Small intestine (tissue), 7 donors: ENCODE measurements at regions not wholly inside any gene's neighbourhood (a gene's known extent, or its start where the extent isn't known, plus 50 kb on each side); places are given as distances from the start of the nearest gene placed in this dataset.

Source experiments
- DNase-seq, 2 donors: peaks; one replicate each; pipeline versions ENCODE4 v3.0.0 to v3.0.0-alpha.2; 2013
- FAIRE-seq: peaks from 2 replicates; lab custom pipeline; 2012; peaks lifted over from hg19 to GRCh38; lab: Jason Lieb, UNC
- H3K27ac ChIP-seq, 3 donors: one replicate each; pipeline ENCODE4 v1.5.1; 2013; ENCODE audit warnings: low read length in 2 of 3, mild to moderate bottlenecking in 2 of 3, control low read depth in 1 of 3, inconsistent platforms in 1 of 3, low read depth in 1 of 3, moderate library complexity in 1 of 3
- H3K27me3 ChIP-seq, 3 donors: one replicate each; pipeline ENCODE4 v1.6.1; 2013; ENCODE audit warnings: low read length in 3 of 3, inconsistent platforms in 1 of 3; ENCODE audit not compliant: control insufficient read depth in 3 of 3, insufficient read depth in 3 of 3
- H3K36me3 ChIP-seq, 3 donors: one replicate each; pipeline ENCODE4 v1.6.1; 2013; ENCODE audit warnings: low read length in 3 of 3, inconsistent platforms in 1 of 3, low read depth in 1 of 3, mild to moderate bottlenecking in 1 of 3, moderate library complexity in 1 of 3; ENCODE audit not compliant: control insufficient read depth in 3 of 3, insufficient read depth in 2 of 3
- H3K4me1 ChIP-seq, 3 donors: one replicate each; pipeline ENCODE4 v1.6.1; 2013; ENCODE audit warnings: low read length in 2 of 3, inconsistent platforms in 1 of 3, low read depth in 1 of 3, mild to moderate bottlenecking in 1 of 3, moderate library complexity in 1 of 3; ENCODE audit not compliant: control insufficient read depth in 3 of 3, insufficient read depth in 2 of 3
- H3K4me3 ChIP-seq, 3 donors: one replicate each; pipeline ENCODE4 v1.5.1; 2013; ENCODE audit warnings: low read length in 3 of 3, control low read depth in 1 of 3, inconsistent platforms in 1 of 3, low read depth in 1 of 3, mild to moderate bottlenecking in 1 of 3, moderate library complexity in 1 of 3
- H3K9me3 ChIP-seq, 2 donors: one replicate each; pipeline ENCODE4 v1.6.1; 2013; ENCODE audit warnings: low read depth in 1 of 2, low read length in 1 of 2; ENCODE audit not compliant: control insufficient read depth in 2 of 2, insufficient read depth in 1 of 2
- WGBS, 3 donors: extraction: QIAGEN DNeasy Blood & Tissue Kit; methylation state at CpG; one replicate each; pipeline ENCODE4 v1.1.7; 2013; 5-methylcytosine and 5-hydroxymethylcytosine counted together
- donor health status: healthy with polysubstance abuse.
- donor health status: control.
- donor health status: control.
- donor health status: Bipolar disorder and iron deficiency.
- donor health status: healthy.

DNA sequence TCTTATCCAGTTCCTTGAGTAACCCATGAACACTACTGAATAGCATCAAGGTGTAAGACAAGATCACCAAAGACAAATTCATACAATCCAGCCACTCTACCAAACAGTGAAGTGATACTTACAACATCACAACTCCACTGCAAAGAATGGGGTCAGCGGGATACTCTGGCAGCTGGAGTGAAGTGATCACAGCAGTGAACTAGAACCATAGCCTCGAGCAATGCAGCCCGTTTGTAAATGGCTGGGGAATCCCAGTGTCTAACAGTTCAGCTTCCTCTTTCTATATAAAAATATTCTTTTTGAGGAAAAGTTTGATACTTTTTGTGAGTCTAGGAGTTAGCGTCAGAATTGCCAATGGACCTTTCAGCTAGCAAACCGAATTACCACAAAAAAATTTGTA lies 515.2 kb downstream of the ZNF608 start:
- Histone ChIP-seq H3K4me3 (no peak overlapping the region), H3K27me3 (no peaks in the 10 kb centered on the region), H3K36me3 (no peaks in the 10 kb centered on the region), H3K27ac (no peak overlapping the region), H3K4me1 (peaks cover 0 to 11% (median 0%) of the 10 kb centered on the region in 3 donors), H3K9me3 (peaks cover 0 to 3% of the 10 kb centered on the region in 2 donors)
- DNase-seq (no peak), FAIRE-seq (no peak)
- WGBS, 3 donors: 82 to 91% (median 87%) methylated on average over 5 of the region's 5 CpGs

DNA sequence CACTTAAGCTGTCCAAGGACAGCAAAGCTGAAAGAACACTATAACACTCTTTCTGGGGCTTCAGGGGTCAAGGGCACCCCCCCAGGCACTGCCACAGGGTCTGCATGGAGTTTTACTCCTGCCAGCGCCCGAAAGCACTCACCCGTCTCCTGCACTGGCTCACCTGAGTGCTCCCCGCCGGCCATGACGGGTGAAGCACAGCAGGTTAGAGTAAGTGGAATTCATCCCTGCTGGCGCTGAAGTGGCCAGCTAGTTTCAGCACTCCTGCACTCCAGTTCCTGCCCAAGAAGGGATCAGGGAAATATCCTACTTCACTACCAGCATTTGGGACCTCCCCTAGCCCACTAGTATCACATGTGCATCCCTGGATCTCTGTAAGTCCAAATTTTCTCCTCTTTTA lies 516.0 kb downstream of the ZNF608 start:
- H3K27ac ChIP-seq: no peak overlapping the region
- peaks cover 0 to 3% of the 10 kb centered on the region in 2 donors for H3K9me3 ChIP-seq
- H3K4me3 ChIP-seq: no peak overlapping the region
- H3K27me3 ChIP-seq: no peaks in the 10 kb centered on the region
- 84 to 97% (median 96%) methylated on average over 7 of the region's 7 CpGs for WGBS, 3 donors
- FAIRE-seq (no peak), DNase-seq (no peak)
- H3K4me1 ChIP-seq: peaks cover 0 to 11% (median 0%) of the 10 kb centered on the region in 3 donors
- H3K36me3 ChIP-seq: no peaks in the 10 kb centered on the region

DNA sequence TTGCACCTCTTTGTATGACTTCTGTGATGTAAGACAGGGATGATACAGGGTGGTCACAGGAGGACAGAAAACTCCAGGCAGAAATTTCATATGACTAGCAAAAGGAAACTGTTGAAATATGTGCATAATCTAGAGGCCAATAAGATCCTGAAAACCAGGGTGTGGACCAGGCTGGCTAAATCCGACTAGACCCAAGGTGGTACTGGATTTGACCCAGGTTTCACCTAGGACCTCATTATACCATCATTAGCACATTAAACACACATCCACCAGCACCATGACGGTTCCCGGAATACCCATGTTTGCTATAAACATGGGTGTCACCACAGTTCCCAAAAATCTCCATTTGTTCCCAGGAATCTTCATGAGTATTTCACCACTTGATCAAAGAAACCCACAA lies 517.1 kb downstream of the ZNF608 start:
- FAIRE-seq: no peak

DNA sequence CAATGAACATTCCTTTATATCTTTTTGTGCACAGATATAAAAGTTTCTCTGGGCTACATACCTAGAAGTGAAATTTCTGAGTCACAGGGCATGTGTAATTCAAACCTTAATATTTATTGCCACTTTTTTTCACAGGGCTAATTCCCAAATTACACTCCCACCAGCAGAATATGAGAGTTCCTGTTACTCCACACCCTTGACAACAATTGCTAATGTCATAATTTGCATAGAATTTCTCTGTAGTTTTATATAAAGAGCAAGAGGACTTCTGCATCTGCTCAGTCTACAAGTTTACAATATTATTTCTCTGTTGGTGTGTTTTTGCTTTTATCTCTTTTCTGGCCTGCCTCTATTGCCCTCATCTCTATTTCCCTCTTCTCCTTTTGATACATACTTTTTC lies 518.5 kb downstream of the ZNF608 start:
- H3K27ac ChIP-seq: no peak overlapping the region
- FAIRE-seq (no peak), DNase-seq (no peak)
- no peaks in the 10 kb centered on the region for H3K36me3 ChIP-seq
- H3K27me3 ChIP-seq: no peaks in the 10 kb centered on the region
- peaks cover 0 to 3% of the 10 kb centered on the region in 2 donors for H3K9me3 ChIP-seq
- H3K4me1 ChIP-seq: peaks cover 0 to 11% (median 0%) of the 10 kb centered on the region in 3 donors
- no peak overlapping the region for H3K4me3 ChIP-seq

More for the DNA sequence above, 517.1 kb downstream of the ZNF608 start:
- H3K27me3 ChIP-seq: no peaks in the 10 kb centered on the region
- peaks cover 0 to 11% (median 0%) of the 10 kb centered on the region in 3 donors for H3K4me1 ChIP-seq
- no peak overlapping the region for H3K4me3 ChIP-seq
- 91 to 100% (median 95%) methylated on average over 3 of the region's 3 CpGs for WGBS, 3 donors
- no peak for DNase-seq
- H3K27ac ChIP-seq: no peak overlapping the region
- H3K36me3 ChIP-seq: no peaks in the 10 kb centered on the region
- peaks cover 0 to 3% of the 10 kb centered on the region in 2 donors for H3K9me3 ChIP-seq

DNA sequence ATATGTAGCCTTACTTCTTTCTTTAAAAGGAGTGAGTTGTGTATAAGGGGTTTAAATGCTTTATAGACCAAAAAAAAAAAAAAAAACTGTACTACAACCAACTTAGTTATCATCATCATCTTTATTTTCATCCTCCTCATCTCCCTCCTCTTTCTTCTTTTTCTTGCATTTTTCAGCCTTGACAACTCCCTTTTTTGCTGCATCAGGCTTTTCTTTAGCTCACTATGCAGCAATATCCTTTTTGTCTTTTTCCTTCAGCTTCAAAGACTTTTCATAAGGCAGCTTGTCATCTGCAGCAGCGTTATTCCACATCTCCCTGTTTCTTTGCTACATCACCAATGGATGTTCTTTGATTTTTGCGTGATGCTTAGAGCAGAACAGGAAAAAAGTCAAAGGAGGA lies 526.0 kb downstream of the ZNF608 start:
- WGBS, 3 donors: 70 to 93% (median 92%) methylated on average over 2 of the region's 2 CpGs
- DNase-seq: no peak
- no peak for FAIRE-seq
- no peaks in the 10 kb centered on the region for H3K36me3 ChIP-seq
- no peak overlapping the region for H3K27ac ChIP-seq
- H3K9me3 ChIP-seq: no peaks in the 10 kb centered on the region
- no peak overlapping the region for H3K4me3 ChIP-seq
- H3K27me3 ChIP-seq: no peaks in the 10 kb centered on the region
- no peaks in the 10 kb centered on the region for H3K4me1 ChIP-seq

DNA sequence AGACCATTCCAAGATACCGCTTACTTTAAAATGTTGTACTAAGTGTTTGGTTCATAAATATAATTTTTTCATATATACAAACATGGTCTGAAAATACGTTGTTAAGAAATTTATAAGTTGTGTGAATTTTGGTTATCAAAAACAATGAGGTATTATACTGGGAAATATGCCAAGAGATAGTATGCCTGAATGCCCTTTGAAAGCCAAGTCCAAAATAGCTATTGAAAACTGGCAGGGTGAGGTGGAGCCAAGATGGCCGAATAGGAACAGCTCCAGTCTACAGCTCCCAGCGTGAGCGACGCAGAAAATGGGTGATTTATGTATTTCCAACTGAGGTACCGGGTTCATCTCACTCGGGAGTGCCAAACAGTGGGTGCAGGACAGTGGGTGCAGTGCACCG lies 533.5 kb downstream of the ZNF608 start:
- 67 to 78% (median 77%) methylated on average over 9 of the region's 9 CpGs for WGBS, 3 donors
- Histone ChIP-seq H3K9me3 (peaks cover 0 to 10% of the 10 kb centered on the region in 2 donors), H3K27ac (no peak overlapping the region), H3K27me3 (no peaks in the 10 kb centered on the region), H3K36me3 (no peaks in the 10 kb centered on the region), H3K4me1 (peaks cover 0 to 2% (median 0%) of the 10 kb centered on the region in 3 donors), H3K4me3 (no peak overlapping the region)
- no peak for FAIRE-seq
- no peak for DNase-seq

DNA sequence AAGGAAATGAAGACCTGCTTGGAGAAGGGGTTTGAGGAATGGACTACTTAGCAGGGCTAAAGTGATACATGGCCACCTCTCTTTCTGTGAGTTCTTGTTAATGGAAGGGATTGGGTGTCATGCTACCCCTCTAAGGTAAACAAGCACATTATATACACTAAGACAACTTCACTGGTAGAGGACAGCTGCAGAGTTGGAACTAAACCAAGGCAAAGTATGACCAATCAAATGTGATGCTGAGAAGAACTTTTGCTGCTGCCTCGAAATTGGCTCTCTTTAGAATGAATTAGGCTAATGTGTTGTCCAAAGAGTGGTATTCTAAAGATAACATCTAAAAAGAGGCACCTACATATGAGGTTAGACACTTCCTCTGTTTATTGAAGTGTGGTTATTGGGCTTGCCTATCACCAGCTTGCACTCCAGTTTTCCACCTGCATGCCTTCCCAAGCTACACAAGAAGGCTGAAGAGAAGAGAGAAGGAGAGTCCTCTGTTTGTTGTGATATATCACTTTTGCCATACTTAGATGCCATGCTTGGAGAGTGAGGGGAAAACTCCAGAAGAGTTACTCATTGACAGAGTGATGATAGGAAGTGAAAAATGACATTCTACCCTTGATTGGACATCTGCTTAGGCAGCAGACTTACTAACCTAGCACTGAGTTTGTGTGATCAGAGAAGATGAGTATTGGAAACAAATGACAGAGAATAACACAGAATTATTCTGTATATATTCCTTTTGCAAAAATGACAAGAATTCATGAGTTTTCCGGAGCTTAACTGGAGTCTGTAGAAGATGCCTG lies 536.1 kb downstream of the ZNF608 start:
- no peak for DNase-seq
- Histone ChIP-seq H3K27me3 (no peaks in the 10 kb centered on the region), H3K4me1 (peaks cover 0 to 7% (median 0%) of the 10 kb centered on the region in 3 donors), H3K36me3 (no peaks in the 10 kb centered on the region), H3K27ac (no peak overlapping the region), H3K4me3 (no peak overlapping the region), H3K9me3 (peaks cover 0 to 10% of the 10 kb centered on the region in 2 donors)
- 75 to 86% (median 75%) methylated on average over 2 of the region's 2 CpGs for WGBS, 3 donors
- no peak for FAIRE-seq

DNA sequence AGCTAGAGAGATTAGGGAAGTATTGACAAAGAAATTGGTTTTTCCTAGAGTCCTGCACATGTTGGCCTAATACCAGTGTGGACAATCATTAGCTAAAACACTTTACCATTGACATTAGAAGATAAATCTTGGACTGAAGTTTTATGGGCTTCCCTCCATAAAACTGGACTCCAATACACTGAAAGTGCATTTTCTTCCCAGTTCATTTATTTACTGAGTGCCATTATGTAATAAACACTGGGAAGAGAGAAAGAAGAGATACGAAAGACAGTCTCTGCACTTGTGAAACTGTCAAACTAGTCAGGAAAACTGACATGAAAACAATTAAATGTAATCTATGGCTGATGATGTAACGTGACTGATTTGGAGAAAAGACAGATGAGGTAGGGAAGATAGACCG lies 539.3 kb downstream of the ZNF608 start:
- H3K27ac ChIP-seq: peak overlapping the region in 1 of 3 donors; percentile 16
- no peak overlapping the region for H3K4me3 ChIP-seq
- WGBS, 3 donors: 30 to 53% (median 44%) methylated on average over 3 of the region's 3 CpGs
- H3K36me3 ChIP-seq: no peaks in the 10 kb centered on the region
- FAIRE-seq (no peak), DNase-seq (peak in 1 of 2 donors; percentile 67)
- H3K27me3 ChIP-seq: no peaks in the 10 kb centered on the region
- H3K4me1 ChIP-seq: peaks cover 0 to 7% (median 0%) of the 10 kb centered on the region in 3 donors
- H3K9me3 ChIP-seq: peaks cover 2 to 25% of the 10 kb centered on the region in 2 donors
